ENCODE measurements at regions not wholly inside any gene's neighbourhood (a gene's known extent, or its start where the extent isn't known, plus 50 kb on each side); places are given as distances from the start of the nearest gene placed in this dataset.

- intact Hi-C loops (cut with micrococcal nuclease), result no loop called here
Measured at GRCh38 chr20:22910287-22910852, 124.7 kb upstream of the SSTR4 start.

GRCh38 chr20:22914291-22914690 is 120.8 kb upstream of the SSTR4 start:
- intact Hi-C loops (cut with micrococcal nuclease), result no loop called here

- intact Hi-C loops (cut with micrococcal nuclease), result no loop called here
Measured at GRCh38 chr20:22915512-22915911, 119.6 kb upstream of the SSTR4 start.

- intact Hi-C loops (cut with micrococcal nuclease), result no loop called here
Measured at GRCh38 chr20:22916021-22916842, 118.9 kb upstream of the SSTR4 start.

GRCh38 chr20:22918286-22918983 is 116.7 kb upstream of the SSTR4 start:
- intact Hi-C loops (cut with micrococcal nuclease), result no loop called here

GRCh38 chr20:22920898-22921297 is 114.2 kb upstream of the SSTR4 start:
- intact Hi-C loops (cut with micrococcal nuclease), result no loop called here

- intact Hi-C loops (cut with micrococcal nuclease), result no loop called here
Measured at GRCh38 chr20:22921595-22922421, 113.3 kb upstream of the SSTR4 start.

GRCh38 chr20:22922987-22923386 is 112.1 kb upstream of the SSTR4 start:
- intact Hi-C loops (cut with micrococcal nuclease), result no loop called here

GRCh38 chr20:22924046-22924737 is 110.9 kb upstream of the SSTR4 start:
- intact Hi-C loops (cut with micrococcal nuclease), result no loop called here

GRCh38 chr20:22924949-22925612 is 110.0 kb upstream of the SSTR4 start:
- intact Hi-C loops (cut with micrococcal nuclease), result no loop called here

GRCh38 chr20:22925613-22925983 is 109.5 kb upstream of the SSTR4 start:
- intact Hi-C loops (cut with micrococcal nuclease), result no loop called here

GRCh38 chr20:22927537-22927936 is 107.6 kb upstream of the SSTR4 start:
- intact Hi-C loops (cut with micrococcal nuclease), result no loop called here

GRCh38 chr20:22928679-22929078 is 106.4 kb upstream of the SSTR4 start:
- intact Hi-C loops (cut with micrococcal nuclease), result no loop called here

- intact Hi-C loops (cut with micrococcal nuclease), result no loop called here
Measured at GRCh38 chr20:22929661-22930060, 105.5 kb upstream of the SSTR4 start.

GRCh38 chr20:22931653-22932608 is 103.2 kb upstream of the SSTR4 start:
- intact Hi-C loops (cut with micrococcal nuclease), result no loop called here

- intact Hi-C loops (cut with micrococcal nuclease), result no loop called here
Measured at GRCh38 chr20:22939181-22939580, 95.9 kb upstream of the SSTR4 start.

- intact Hi-C loops (cut with micrococcal nuclease), result no loop called here
Measured at GRCh38 chr20:22940350-22940749, 94.8 kb upstream of the SSTR4 start.

GRCh38 chr20:22941550-22941949 is 93.6 kb upstream of the SSTR4 start:
- intact Hi-C loops (cut with micrococcal nuclease), result no loop called here

GRCh38 chr20:22942742-22943141 is 92.4 kb upstream of the SSTR4 start:
- intact Hi-C loops (cut with micrococcal nuclease), result no loop called here

Data from T-helper 1 cell treated with Interleukin-12 subunit alpha and Interleukin-12 subunit beta and Interleukin-4 antibody, amounts not matched to agents 30 ng/mL and 1 ng/mL, for 36 hours (primary cell).